ENCODE measurements at regions not wholly inside any gene's neighbourhood (a gene's known extent, or its start where the extent isn't known, plus 50 kb on each side); places are given as distances from the start of the nearest gene placed in this dataset.

DNA sequence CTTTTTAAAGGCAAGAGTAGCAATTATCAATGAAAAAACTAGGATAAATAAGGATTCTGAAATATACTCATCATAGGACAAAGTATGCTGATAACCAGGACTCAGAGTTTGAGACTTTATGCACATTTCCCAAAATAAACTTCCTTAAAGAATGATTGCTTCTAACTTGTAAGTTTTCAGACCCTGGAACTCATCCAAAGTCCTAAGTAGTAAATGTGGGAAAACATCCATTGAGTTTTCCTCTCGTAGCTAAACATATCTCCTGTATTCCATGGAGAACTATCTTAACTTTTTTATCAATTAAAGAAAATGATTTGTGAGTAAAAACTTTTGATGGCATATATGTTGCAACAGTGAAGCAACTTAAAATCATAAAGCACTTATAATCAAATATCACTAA, 285.2 kb upstream of the KLF6 start:
- DNase-seq: no peak
- no peak overlapping the region for H3K27ac ChIP-seq
- H3K4me1 ChIP-seq: no peaks in the 10 kb centered on the region

DNA sequence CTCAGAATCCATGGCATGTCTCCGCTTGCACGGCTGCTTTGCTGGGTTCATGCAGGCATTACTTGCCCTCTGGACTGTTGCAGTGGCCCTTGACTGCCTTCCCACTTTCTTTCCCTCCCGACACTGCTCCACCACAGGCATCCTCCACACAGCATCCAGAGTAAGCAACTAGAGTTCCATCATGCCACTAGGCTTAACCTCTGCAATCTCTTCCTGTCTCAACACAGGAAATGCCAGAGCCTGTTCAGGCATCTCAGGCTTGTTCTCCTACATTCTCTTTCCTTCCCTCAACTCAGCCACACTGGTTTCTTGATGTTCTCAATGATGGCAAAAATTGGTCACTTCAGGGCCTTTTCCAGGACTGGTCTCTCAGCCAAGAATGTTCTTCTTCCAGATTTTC, 284.5 kb upstream of the KLF6 start:
- Histone ChIP-seq H3K36me3 (no peaks in the 10 kb centered on the region), H3K4me3 (replicated peaks in 1 of 3) (no peak overlapping the region), H3K27ac (no peak overlapping the region), H3K9me3 (no peaks in the 10 kb centered on the region), H3K27me3 (no peaks in the 10 kb centered on the region), H3K4me1 (no peaks in the 10 kb centered on the region)
- no peak for DNase-seq
- 85 to 86% methylated on average over 3 of the region's 3 CpGs for WGBS, 2 donors
- TF ChIP-seq, protein P1, sequence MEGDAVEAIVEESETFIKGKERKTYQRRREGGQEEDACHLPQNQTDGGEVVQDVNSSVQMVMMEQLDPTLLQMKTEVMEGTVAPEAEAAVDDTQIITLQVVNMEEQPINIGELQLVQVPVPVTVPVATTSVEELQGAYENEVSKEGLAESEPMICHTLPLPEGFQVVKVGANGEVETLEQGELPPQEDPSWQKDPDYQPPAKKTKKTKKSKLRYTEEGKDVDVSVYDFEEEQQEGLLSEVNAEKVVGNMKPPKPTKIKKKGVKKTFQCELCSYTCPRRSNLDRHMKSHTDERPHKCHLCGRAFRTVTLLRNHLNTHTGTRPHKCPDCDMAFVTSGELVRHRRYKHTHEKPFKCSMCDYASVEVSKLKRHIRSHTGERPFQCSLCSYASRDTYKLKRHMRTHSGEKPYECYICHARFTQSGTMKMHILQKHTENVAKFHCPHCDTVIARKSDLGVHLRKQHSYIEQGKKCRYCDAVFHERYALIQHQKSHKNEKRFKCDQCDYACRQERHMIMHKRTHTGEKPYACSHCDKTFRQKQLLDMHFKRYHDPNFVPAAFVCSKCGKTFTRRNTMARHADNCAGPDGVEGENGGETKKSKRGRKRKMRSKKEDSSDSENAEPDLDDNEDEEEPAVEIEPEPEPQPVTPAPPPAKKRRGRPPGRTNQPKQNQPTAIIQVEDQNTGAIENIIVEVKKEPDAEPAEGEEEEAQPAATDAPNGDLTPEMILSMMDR (IDR thresholded peaks at IDR 0.05): no peak
- TF ChIP-seq POLR2A (IDR thresholded peaks at IDR 0.05): no peak
- intact Hi-C loops (cut with DNase I): no loop called here

More for the DNA sequence above, 285.2 kb upstream of the KLF6 start:
- Histone ChIP-seq H3K27me3 (no peaks in the 10 kb centered on the region), H3K4me3 (replicated peaks in 1 of 3) (no peak overlapping the region), H3K9me3 (no peaks in the 10 kb centered on the region), H3K36me3 (no peaks in the 10 kb centered on the region)
- TF ChIP-seq, protein P1 (IDR thresholded peaks at IDR 0.05): no peak
- no peak for TF ChIP-seq POLR2A (IDR thresholded peaks at IDR 0.05)
- intact Hi-C loops (cut with DNase I): no loop called here
- WGBS, 2 donors: 73 to 77% methylated on average over 1 of the region's 1 CpG

DNA sequence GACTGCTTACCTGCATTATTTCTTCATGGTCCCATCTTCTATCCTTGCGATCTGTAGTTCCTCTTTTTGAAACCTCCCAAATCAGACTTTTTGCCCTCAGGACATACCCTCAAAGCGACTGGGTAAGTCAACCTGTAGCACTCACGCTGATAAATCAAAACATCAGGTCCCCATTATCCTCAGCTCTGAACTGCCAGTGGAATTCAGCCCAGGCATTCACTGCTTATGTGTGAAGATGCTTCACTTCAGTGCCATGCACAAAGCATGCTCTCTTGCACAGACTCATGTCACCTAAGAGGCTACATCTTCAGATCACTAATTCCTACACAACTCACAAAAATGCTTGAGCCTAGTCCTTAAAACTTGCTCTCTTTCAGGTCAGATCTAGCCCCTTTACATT, 283.6 kb upstream of the KLF6 start:
- WGBS, 2 donors: 90 to 96% methylated on average over 3 of the region's 3 CpGs
- Histone ChIP-seq H3K9me3 (no peaks in the 10 kb centered on the region), H3K4me1 (no peaks in the 10 kb centered on the region), H3K27ac (no peak overlapping the region), H3K27me3 (no peaks in the 10 kb centered on the region), H3K36me3 (no peaks in the 10 kb centered on the region), H3K4me3 (replicated peaks in 1 of 3) (no peak overlapping the region)
- DNase-seq: no peak
- intact Hi-C loops (cut with DNase I): no loop called here
- no peak for TF ChIP-seq POLR2A (IDR thresholded peaks at IDR 0.05)
- TF ChIP-seq, protein P1 (IDR thresholded peaks at IDR 0.05): no peak

DNA sequence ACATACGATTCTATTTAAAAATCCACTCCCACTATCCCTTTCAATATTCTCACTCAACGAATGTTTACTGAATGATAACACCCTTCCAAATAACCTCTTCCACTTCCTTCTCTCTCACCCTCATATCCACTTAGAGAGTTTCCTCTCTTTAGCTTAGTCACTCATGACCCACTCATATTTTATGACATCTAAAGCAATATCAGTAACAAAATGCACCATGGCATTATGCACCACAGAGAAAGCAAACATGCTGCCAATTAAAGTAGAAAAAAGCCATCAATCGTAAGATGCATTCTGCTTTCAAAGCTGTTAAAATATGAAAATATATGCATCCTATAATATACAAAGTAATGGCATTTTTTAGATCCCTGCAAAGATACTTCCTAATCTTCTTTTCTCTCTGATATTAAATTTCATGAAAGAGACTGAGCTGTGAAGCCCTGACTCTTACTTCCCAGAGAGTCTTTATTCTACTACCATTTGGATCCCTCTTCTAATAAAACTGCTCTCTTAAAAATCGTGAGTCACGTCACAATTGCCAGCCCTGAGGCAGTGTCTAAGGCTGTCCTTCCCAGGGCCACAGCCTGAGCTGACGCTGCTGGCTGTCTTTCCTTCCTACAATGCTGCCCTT, 283.0 kb upstream of the KLF6 start:
- Histone ChIP-seq H3K27ac (no peak overlapping the region), H3K36me3 (no peaks in the 10 kb centered on the region), H3K4me1 (no peaks in the 10 kb centered on the region), H3K9me3 (no peaks in the 10 kb centered on the region), H3K4me3 (replicated peaks in 1 of 3) (no peak overlapping the region), H3K27me3 (no peaks in the 10 kb centered on the region)
- TF ChIP-seq POLR2A (IDR thresholded peaks at IDR 0.05): no peak
- TF ChIP-seq, protein P1 (IDR thresholded peaks at IDR 0.05): no peak
- intact Hi-C loops (cut with DNase I): no loop called here
- no peak for DNase-seq
- WGBS, 2 donors: 67 to 68% methylated on average over 6 of the region's 6 CpGs

DNA sequence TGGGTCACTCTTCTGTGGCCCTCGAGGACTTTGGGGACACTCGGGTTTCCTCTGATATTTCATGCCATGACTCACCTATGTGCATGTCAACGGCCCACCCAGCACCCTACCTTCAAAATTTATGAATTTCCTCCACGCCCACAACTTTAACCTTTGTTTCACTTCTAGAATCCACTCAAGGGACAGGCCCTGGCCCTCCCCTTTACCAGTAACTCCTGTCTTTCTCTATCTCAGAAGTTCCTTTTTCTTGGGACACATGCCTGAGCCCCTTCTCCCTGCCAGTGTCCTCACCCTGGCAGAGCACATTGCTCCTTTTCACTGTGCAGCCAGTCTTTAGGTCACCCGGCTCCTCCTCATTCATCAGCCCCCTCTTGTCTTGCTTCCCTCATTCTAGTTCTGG, 282.5 kb upstream of the KLF6 start:
- H3K36me3 ChIP-seq: no peaks in the 10 kb centered on the region
- H3K27ac ChIP-seq: no peak overlapping the region
- 74 to 88% methylated on average over 5 of the region's 5 CpGs for WGBS, 2 donors
- H3K4me1 ChIP-seq: no peaks in the 10 kb centered on the region
- no peaks in the 10 kb centered on the region for H3K27me3 ChIP-seq
- H3K9me3 ChIP-seq: no peaks in the 10 kb centered on the region
- no peak for DNase-seq
- TF ChIP-seq, protein P1 (IDR thresholded peaks at IDR 0.05): no peak
- TF ChIP-seq POLR2A (IDR thresholded peaks at IDR 0.05): no peak
- H3K4me3 ChIP-seq (replicated peaks in 1 of 3): no peak overlapping the region
- intact Hi-C loops (cut with DNase I): no loop called here

Data from thyroid gland (tissue), 4 donors.